ENCODE measurements at regions not wholly inside any gene's neighbourhood (a gene's known extent, or its start where the extent isn't known, plus 50 kb on each side); places are given as distances from the start of the nearest gene placed in this dataset.

DNA sequence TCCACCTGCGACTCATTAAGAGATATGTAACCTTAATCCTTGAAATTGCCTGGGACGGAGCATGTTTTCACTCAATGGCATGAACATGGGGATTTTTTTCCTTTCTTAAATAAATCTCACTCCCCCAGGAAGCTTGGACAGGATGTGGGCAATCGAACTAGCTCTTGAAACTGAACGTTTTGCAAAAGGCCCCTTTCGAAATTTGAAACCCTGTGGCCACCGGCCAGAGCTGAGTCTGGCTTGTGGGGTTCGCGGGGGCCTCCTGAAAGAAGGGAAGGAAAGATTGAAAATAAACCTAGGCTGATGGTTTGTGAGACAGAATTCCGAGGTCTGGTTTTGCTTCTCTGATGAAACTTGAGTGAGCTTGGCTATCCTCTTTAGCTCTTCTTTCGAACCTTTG is 101.4 kb upstream of the RTL1 start:
- Histone ChIP-seq H3K9ac (ENCODE audit: insufficient read depth in 1 of 2, low read length in 2 of 2) (no peak overlapping the region), H3K4me3 (no peak overlapping the region), H3K4me1 (ENCODE audit: control insufficient read depth in 5 of 5, insufficient read depth in 5 of 5, low read length in 5 of 5) (peaks cover 0 to 19% (median 0%) of the 10 kb centered on the region in 5 donors), H3K36me3 (ENCODE audit: control insufficient read depth in 4 of 4, insufficient read depth in 4 of 4, low read length in 4 of 4) (peaks cover 0 to 9% (median 1%) of the 10 kb centered on the region in 4 donors), H3K9me3 (ENCODE audit: control insufficient read depth in 4 of 4, insufficient read depth in 3 of 4, low read length in 3 of 4) (peaks cover 0 to 6% (median 0%) of the 10 kb centered on the region in 4 donors), H3K27ac (ENCODE audit: low read depth in 1 of 2, low read length in 1 of 2) (no peak overlapping the region), H3K27me3 (ENCODE audit: control insufficient read depth in 3 of 3, insufficient read depth in 3 of 3, low read length in 2 of 3) (no peaks in the 10 kb centered on the region)
- TF ChIP-seq, protein P1, sequence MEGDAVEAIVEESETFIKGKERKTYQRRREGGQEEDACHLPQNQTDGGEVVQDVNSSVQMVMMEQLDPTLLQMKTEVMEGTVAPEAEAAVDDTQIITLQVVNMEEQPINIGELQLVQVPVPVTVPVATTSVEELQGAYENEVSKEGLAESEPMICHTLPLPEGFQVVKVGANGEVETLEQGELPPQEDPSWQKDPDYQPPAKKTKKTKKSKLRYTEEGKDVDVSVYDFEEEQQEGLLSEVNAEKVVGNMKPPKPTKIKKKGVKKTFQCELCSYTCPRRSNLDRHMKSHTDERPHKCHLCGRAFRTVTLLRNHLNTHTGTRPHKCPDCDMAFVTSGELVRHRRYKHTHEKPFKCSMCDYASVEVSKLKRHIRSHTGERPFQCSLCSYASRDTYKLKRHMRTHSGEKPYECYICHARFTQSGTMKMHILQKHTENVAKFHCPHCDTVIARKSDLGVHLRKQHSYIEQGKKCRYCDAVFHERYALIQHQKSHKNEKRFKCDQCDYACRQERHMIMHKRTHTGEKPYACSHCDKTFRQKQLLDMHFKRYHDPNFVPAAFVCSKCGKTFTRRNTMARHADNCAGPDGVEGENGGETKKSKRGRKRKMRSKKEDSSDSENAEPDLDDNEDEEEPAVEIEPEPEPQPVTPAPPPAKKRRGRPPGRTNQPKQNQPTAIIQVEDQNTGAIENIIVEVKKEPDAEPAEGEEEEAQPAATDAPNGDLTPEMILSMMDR (IDR thresholded peaks at IDR 0.05; ENCODE audit: control extremely low read depth, extremely low read depth): no peak
- WGBS, 2 donors: 23 to 34% methylated on average over 10 of the region's 10 CpGs
- peak; percentile 59 to 86 (median 65) for DNase-seq
- ATAC-seq (ENCODE audit: insufficient read depth, low FRiP score): no peak

DNA sequence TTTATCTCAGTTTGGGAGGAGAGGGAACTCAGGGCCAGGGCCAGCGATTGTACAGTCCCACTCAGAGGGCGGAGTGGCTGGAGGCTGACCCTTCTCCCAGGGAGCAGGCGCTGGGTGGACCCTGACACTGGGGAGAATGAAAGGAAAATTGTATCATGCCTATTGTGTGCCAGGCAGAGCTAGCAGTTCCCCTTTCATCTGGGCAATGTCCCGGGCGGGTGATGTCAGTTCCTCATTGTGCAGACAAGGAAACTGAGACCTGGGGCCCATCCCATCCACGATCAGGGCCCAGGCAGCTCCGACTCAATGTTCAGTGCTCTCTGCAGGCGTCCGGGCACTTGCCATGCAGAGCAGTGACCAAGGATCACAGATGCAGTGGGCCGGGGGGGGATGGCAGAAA is 101.9 kb upstream of the RTL1 start:
- H3K4me1 ChIP-seq (ENCODE audit: control insufficient read depth in 5 of 5, insufficient read depth in 5 of 5, low read length in 5 of 5): peaks cover 0 to 19% (median 0%) of the 10 kb centered on the region in 5 donors
- H3K4me3 ChIP-seq: no peak overlapping the region
- H3K27ac ChIP-seq (ENCODE audit: low read depth in 1 of 2, low read length in 1 of 2): no peak overlapping the region
- WGBS, 2 donors: 46 to 53% methylated on average over 10 of the region's 10 CpGs
- H3K27me3 ChIP-seq (ENCODE audit: control insufficient read depth in 3 of 3, insufficient read depth in 3 of 3, low read length in 2 of 3): no peaks in the 10 kb centered on the region
- peak; percentile 31 for ATAC-seq (ENCODE audit: insufficient read depth, low FRiP score)
- peaks cover 0 to 10% (median 0%) of the 10 kb centered on the region in 4 donors for H3K9me3 ChIP-seq (ENCODE audit: control insufficient read depth in 4 of 4, insufficient read depth in 3 of 4, low read length in 3 of 4)
- no peak overlapping the region for H3K9ac ChIP-seq (ENCODE audit: insufficient read depth in 1 of 2, low read length in 2 of 2)
- H3K36me3 ChIP-seq (ENCODE audit: control insufficient read depth in 4 of 4, insufficient read depth in 4 of 4, low read length in 4 of 4): peaks cover 0 to 13% (median 2%) of the 10 kb centered on the region in 4 donors
- DNase-seq: no peak
- TF ChIP-seq, protein P1 (IDR thresholded peaks at IDR 0.05; ENCODE audit: control extremely low read depth, extremely low read depth): no peak

DNA sequence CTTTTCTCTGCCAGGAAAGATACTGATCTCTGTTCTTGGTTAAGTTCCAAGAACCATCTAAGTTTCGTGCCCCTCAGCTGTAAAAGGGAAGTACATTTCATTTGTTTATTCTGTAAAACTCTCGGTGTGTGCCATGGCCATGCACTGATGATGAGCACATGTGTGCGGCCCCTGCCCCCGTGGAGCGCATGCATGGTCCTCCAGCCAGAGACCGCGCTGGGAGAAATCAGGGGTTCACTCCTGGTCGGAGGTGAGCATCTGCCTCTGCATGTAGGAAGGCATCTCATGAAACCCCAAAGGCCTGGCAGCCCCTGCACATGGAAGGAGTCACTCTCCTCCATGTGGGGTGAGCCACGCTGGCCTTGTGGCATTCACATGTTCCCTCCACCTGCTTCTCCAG is 102.5 kb upstream of the RTL1 start:
- no peak overlapping the region for H3K4me3 ChIP-seq
- no peak for ATAC-seq (ENCODE audit: insufficient read depth, low FRiP score)
- H3K9me3 ChIP-seq (ENCODE audit: control insufficient read depth in 4 of 4, insufficient read depth in 3 of 4, low read length in 3 of 4): peaks cover 0 to 10% (median 0%) of the 10 kb centered on the region in 4 donors
- no peak overlapping the region for H3K9ac ChIP-seq (ENCODE audit: insufficient read depth in 1 of 2, low read length in 2 of 2)
- peaks cover 0 to 14% (median 2%) of the 10 kb centered on the region in 4 donors for H3K36me3 ChIP-seq (ENCODE audit: control insufficient read depth in 4 of 4, insufficient read depth in 4 of 4, low read length in 4 of 4)
- TF ChIP-seq, protein P1 (IDR thresholded peaks at IDR 0.05; ENCODE audit: control extremely low read depth, extremely low read depth): no peak
- DNase-seq: no peak
- no peaks in the 10 kb centered on the region for H3K27me3 ChIP-seq (ENCODE audit: control insufficient read depth in 3 of 3, insufficient read depth in 3 of 3, low read length in 2 of 3)
- H3K4me1 ChIP-seq (ENCODE audit: control insufficient read depth in 5 of 5, insufficient read depth in 5 of 5, low read length in 5 of 5): peaks cover 0 to 19% (median 0%) of the 10 kb centered on the region in 5 donors
- no peak overlapping the region for H3K27ac ChIP-seq (ENCODE audit: low read depth in 1 of 2, low read length in 1 of 2)
- 37 to 48% methylated on average over 9 of the region's 9 CpGs for WGBS, 2 donors
